Common myeloid progenitor, CD34-positive (primary cell): ENCODE measurements at regions not wholly inside any gene's neighbourhood (a gene's known extent, or its start where the extent isn't known, plus 50 kb on each side); places are given as distances from the start of the nearest gene placed in this dataset.

Experiments used
- CTCF ChIA-PET: fragments of 350-600 bp; sonication (Branson Sonifier 250); formaldehyde crosslinking; loops from one replicate; lab custom pipeline; 2021; ENCODE audit warnings: antibody characterized with exemption; lab: Charles Lee
- POLR2A ChIA-PET: fragments of 350-600 bp; sonication (Branson Sonifier 250); formaldehyde crosslinking; loops from one replicate; lab custom pipeline; 2021; ENCODE audit warnings: antibody characterized with exemption; lab: Charles Lee
- DNase-seq, 3 donors: peaks; one replicate each; pipeline versions ENCODE4 v3.0.0 to v3.0.0-alpha.2; 2013
- H3K27ac ChIP-seq, 2 experiments: 1 replicate in 1 of 2; 2 replicates in 1 of 2; pipeline ENCODE4 v1.7.0; 2013; ENCODE audit warnings: inconsistent platforms in 2 of 2, low read length in 2 of 2, mild to moderate bottlenecking in 2 of 2, low read depth in 1 of 2, moderate library complexity in 1 of 2; ENCODE audit not compliant: severe bottlenecking in 2 of 2, insufficient read depth in 1 of 2, poor library complexity in 1 of 2
- H3K27me3 ChIP-seq, 5 experiments: replicated peaks in 2 of 5; 1 replicate in 3 of 5; 2 replicates in 2 of 5; pipeline versions ENCODE4 v1.6.1 to v1.7.0; 2013; ENCODE audit warnings: low read length in 4 of 5, mild to moderate bottlenecking in 2 of 5, moderate library complexity in 2 of 5, inconsistent platforms in 1 of 5; ENCODE audit not compliant: insufficient read depth in 5 of 5, control insufficient read depth in 4 of 5
- H3K36me3 ChIP-seq, 4 experiments: 1 replicate in 2 of 4; 2 replicates in 2 of 4; pipeline versions ENCODE4 v1.6.1 to v1.7.0; 2013; ENCODE audit warnings: low read length in 3 of 4, control low read depth in 1 of 4, mild to moderate bottlenecking in 1 of 4; ENCODE audit not compliant: control insufficient read depth in 4 of 4, insufficient read depth in 4 of 4
- H3K4me1 ChIP-seq, 4 experiments: 1 replicate in 3 of 4; 2 replicates in 1 of 4; pipeline versions ENCODE4 v1.6.1 to v1.7.1; 2013; ENCODE audit warnings: low read length in 3 of 4, mild to moderate bottlenecking in 3 of 4, control low read depth in 1 of 4, inconsistent platforms in 1 of 4, moderate library complexity in 1 of 4; ENCODE audit not compliant: control insufficient read depth in 4 of 4, insufficient read depth in 4 of 4; ENCODE audit errors: control extremely low read depth in 1 of 4
- H3K4me3 ChIP-seq, 7 experiments: 1 replicate in 4 of 7; 2 replicates in 3 of 7; pipeline versions ENCODE4 v1.5.1 to v1.7.0; 2013; ENCODE audit warnings: mild to moderate bottlenecking in 7 of 7, low read length in 6 of 7, moderate library complexity in 6 of 7, inconsistent platforms in 2 of 7, low read depth in 2 of 7, control low read depth in 1 of 7; ENCODE audit not compliant: insufficient read depth in 4 of 7, control insufficient read depth in 1 of 7; ENCODE audit errors: extremely low read depth in 1 of 7
- H3K9me3 ChIP-seq, 5 experiments: 1 replicate in 4 of 5; 2 replicates in 1 of 5; pipeline versions ENCODE4 v1.6.1 to v1.7.1; 2013; ENCODE audit warnings: low read length in 4 of 5, mild to moderate bottlenecking in 2 of 5, inconsistent platforms in 1 of 5, low read depth in 1 of 5, moderate library complexity in 1 of 5; ENCODE audit not compliant: control insufficient read depth in 4 of 5, insufficient read depth in 2 of 5; ENCODE audit errors: control extremely low read depth in 1 of 5
- WGBS: methylation state at CpG from one replicate; pipeline ENCODE4 v1.1.5; 2013; ENCODE audit not compliant: insufficient coverage; 5-methylcytosine and 5-hydroxymethylcytosine counted together

- no CpG with 5 or more reads among the region's 2 CpGs for WGBS
- POLR2A ChIA-PET, result no interaction called here
Measured at GRCh38 chr1:215004121-215004827, 78.3 kb upstream of the KCNK2 start.

GRCh38 chr1:215005078-215005477, 77.5 kb upstream of the KCNK2 start:
- DNase-seq, result no peak
- Histone ChIP-seq H3K9me3 (no peaks in the 10 kb centered on the region), H3K27ac (no peak overlapping the region), H3K27me3 (no peaks in the 10 kb centered on the region), H3K4me1 (no peaks in the 10 kb centered on the region), H3K36me3 (no peaks in the 10 kb centered on the region), H3K4me3 (no peak overlapping the region)
- 87% methylated on average over 5 of the region's 5 CpGs for WGBS
- ChIA-PET POLR2A (no interaction called here), CTCF (no interaction called here)

More at GRCh38 chr1:215004121-215004827, 78.3 kb upstream of the KCNK2 start:
- H3K4me1 ChIP-seq, result no peaks in the 10 kb centered on the region
- CTCF ChIA-PET, result no interaction called here
- H3K9me3 ChIP-seq, result no peaks in the 10 kb centered on the region
- peaks cover 0 to 1% (median 0%) of the 10 kb centered on the region in 5 experiments for H3K27me3 ChIP-seq
- no peak for DNase-seq
- H3K36me3 ChIP-seq, result no peaks in the 10 kb centered on the region
- H3K27ac ChIP-seq, result no peak overlapping the region
- H3K4me3 ChIP-seq, result no peak overlapping the region

- no peak overlapping the region for H3K4me3 ChIP-seq
- no peaks in the 10 kb centered on the region for H3K4me1 ChIP-seq
- CTCF ChIA-PET, result no interaction called here
- WGBS, result 66% methylated on average over 5 of the region's 9 CpGs
- no peaks in the 10 kb centered on the region for H3K9me3 ChIP-seq
- no peaks in the 10 kb centered on the region for H3K27me3 ChIP-seq
- POLR2A ChIA-PET, result no interaction called here
- H3K36me3 ChIP-seq, result no peaks in the 10 kb centered on the region
- DNase-seq, result no peak
- H3K27ac ChIP-seq, result no peak overlapping the region
Measured at GRCh38 chr1:215005656-215006345, 76.7 kb upstream of the KCNK2 start.

GRCh38 chr1:215007880-215008279, 74.7 kb upstream of the KCNK2 start:
- H3K27ac ChIP-seq, result no peak overlapping the region
- H3K4me3 ChIP-seq, result no peak overlapping the region
- ChIA-PET POLR2A (no interaction called here), CTCF (no interaction called here)
- DNase-seq, result no peak
- no peaks in the 10 kb centered on the region for H3K36me3 ChIP-seq
- no peaks in the 10 kb centered on the region for H3K9me3 ChIP-seq
- H3K27me3 ChIP-seq, result no peaks in the 10 kb centered on the region
- no peaks in the 10 kb centered on the region for H3K4me1 ChIP-seq

GRCh38 chr1:215018555-215018954, 64.0 kb upstream of the KCNK2 start:
- Histone ChIP-seq H3K36me3 (no peaks in the 10 kb centered on the region), H3K4me3 (no peak overlapping the region), H3K27ac (no peak overlapping the region), H3K27me3 (no peaks in the 10 kb centered on the region), H3K9me3 (peaks cover 0 to 6% (median 0%) of the 10 kb centered on the region in 5 experiments), H3K4me1 (no peaks in the 10 kb centered on the region)
- 79% methylated on average over 3 of the region's 3 CpGs for WGBS
- ChIA-PET CTCF (no interaction called here), POLR2A (no interaction called here)
- DNase-seq, result no peak

GRCh38 chr1:215022204-215022603, 60.3 kb upstream of the KCNK2 start:
- no peaks in the 10 kb centered on the region for H3K27me3 ChIP-seq
- CTCF ChIA-PET, result no interaction called here
- no peak overlapping the region for H3K4me3 ChIP-seq
- DNase-seq, result no peak
- no peaks in the 10 kb centered on the region for H3K36me3 ChIP-seq
- WGBS, result 29% methylated on average over 1 of the region's 1 CpG
- POLR2A ChIA-PET, result no interaction called here
- no peaks in the 10 kb centered on the region for H3K4me1 ChIP-seq
- H3K27ac ChIP-seq, result no peak overlapping the region
- peaks cover 0 to under 1% (median 0%) of the 10 kb centered on the region in 5 experiments for H3K9me3 ChIP-seq

GRCh38 chr1:215022741-215023141, 59.8 kb upstream of the KCNK2 start:
- WGBS, result no CpG with 5 or more reads among the region's 1 CpG
- no peak for DNase-seq
- H3K27ac ChIP-seq, result no peak overlapping the region
- no peaks in the 10 kb centered on the region for H3K27me3 ChIP-seq
- CTCF ChIA-PET, result no interaction called here
- no peak overlapping the region for H3K4me3 ChIP-seq
- POLR2A ChIA-PET, result no interaction called here
- no peaks in the 10 kb centered on the region for H3K9me3 ChIP-seq
- H3K4me1 ChIP-seq, result no peaks in the 10 kb centered on the region
- no peaks in the 10 kb centered on the region for H3K36me3 ChIP-seq
